A549 (cell line): ENCODE measurements at regions not wholly inside any gene's neighbourhood (a gene's known extent, or its start where the extent isn't known, plus 50 kb on each side); places are given as distances from the start of the nearest gene placed in this dataset.

Experiments
- ATAC-seq, 2 experiments: fragments of 200-7000 bp in 1 of 2; fragments of >200 bp in 1 of 2; cut with Nextera tagmentation in 1 of 2; cut with Tn5 transposase in 1 of 2; 3 replicates each; pipeline versions ENCODE4 v1.8.0 to v1.9.1; 2018 to 2020; ENCODE audit warnings: mild to moderate bottlenecking in 1 of 2, moderate library complexity in 1 of 2
- CTCF ChIA-PET: fragments of 300-600 bp; sonication (Branson Sonifier 250); formaldehyde crosslinking; extraction: SDS; loops from one replicate; lab custom pipeline; 2021; ENCODE audit warnings: antibody characterized with exemption, inconsistent platforms; lab: Yijun Ruan, JAX
- POLR2A ChIA-PET: fragments of 350-600 bp; formaldehyde crosslinking; extraction: SDS; loops from one replicate; lab custom pipeline; 2021; ENCODE audit warnings: antibody characterized with exemption, inconsistent platforms; lab: Yijun Ruan, JAX
- DNase-seq, 2 experiments: peaks; one replicate each; pipeline versions ENCODE4 v3.0.0 to v3.0.0-alpha.2; 2011 to 2016; ENCODE audit warnings: low read depth in 1 of 2, low spot score in 1 of 2
- FAIRE-seq: peaks from 2 replicates; lab custom pipeline; 2011; peaks lifted over from hg19 to GRCh38; lab: Jason Lieb, UNC
- H3K27ac ChIP-seq, 2 experiments: fragments of >200 bp; sonication (Bioruptor Twin); formaldehyde crosslinking; 3 replicates each; pipeline ENCODE4 v1.5.1; 2016 to 2017
- H3K4me1 ChIP-seq: fragments of >200 bp; sonication (Bioruptor Twin); formaldehyde crosslinking; 3 replicates; pipeline ENCODE4 v1.6.1; 2016
- H3K4me2 ChIP-seq: fragments of >200 bp; sonication (Bioruptor Twin); formaldehyde crosslinking; 3 replicates; pipeline ENCODE4 v1.6.1; 2016
- H3K4me3 ChIP-seq: fragments of >200 bp; sonication (Bioruptor Twin); formaldehyde crosslinking; 3 replicates; pipeline ENCODE4 v1.5.1; 2016
- H3K9me3 ChIP-seq: fragments of >200 bp; sonication (Bioruptor Twin); formaldehyde crosslinking; 3 replicates; pipeline ENCODE4 v1.6.1; 2016
- BHLHE40 ChIP-seq: IDR thresholded peaks from 2 replicates; pipeline ENCODE4 v1.6.1; 2012; ENCODE audit warnings: low read depth, low read length, inconsistent platforms
- CHD4 ChIP-seq: fragments of 200-600 bp; sonication (generic); IDR thresholded peaks from 2 replicates; pipeline ENCODE4 v1.6.1; 2016; ENCODE audit warnings: antibody characterized with exemption, mild to moderate bottlenecking, borderline replicate concordance
- CTCF ChIP-seq: fragments of >200 bp; sonication (Bioruptor Twin); formaldehyde crosslinking; IDR thresholded peaks from 3 replicates; pipeline ENCODE4 v1.5.1; 2016
- E2F6 ChIP-seq: IDR thresholded peaks from 2 replicates; pipeline ENCODE4 v1.6.1; 2012; ENCODE audit warnings: low read depth, borderline replicate concordance
- HMGXB4 ChIP-seq: fragments of 250-450 bp; sonication (Bioruptor Pico); IDR thresholded peaks from 2 replicates; pipeline ENCODE4 v1.5.0; 2021; ENCODE audit warnings: mild to moderate bottlenecking, moderate library complexity, borderline replicate concordance
- HOXB5 ChIP-seq: fragments of 250-450 bp; sonication (Bioruptor Pico); IDR thresholded peaks from 2 replicates; pipeline ENCODE4 v1.5.0; 2020; ENCODE audit warnings: mild to moderate bottlenecking, moderate library complexity
- KDM1A ChIP-seq: fragments of 200-600 bp; sonication (generic); IDR thresholded peaks from 2 replicates; pipeline ENCODE4 v1.6.1; 2016; ENCODE audit warnings: low read depth, mild to moderate bottlenecking
- MAFK ChIP-seq: fragments of 450-650 bp; IDR thresholded peaks from 2 replicates; pipeline ENCODE4 v1.6.1; 2014; ENCODE audit not compliant: partially characterized antibody
- MAX ChIP-seq: IDR thresholded peaks from 2 replicates; pipeline ENCODE4 v1.6.1; 2012
- MYC ChIP-seq: IDR thresholded peaks from 2 replicates; pipeline ENCODE4 v1.6.1; 2012; ENCODE audit warnings: mild to moderate bottlenecking, inconsistent platforms, low read length, improper control_type of control experiment, borderline replicate concordance
- NPAS2 ChIP-seq: fragments of 250-450 bp; sonication (Bioruptor Pico); IDR thresholded peaks from 2 replicates; pipeline ENCODE4 v1.8.0; 2022; ENCODE audit warnings: mild to moderate bottlenecking, moderate library complexity, borderline replicate concordance
- POLR2A ChIP-seq: IDR thresholded peaks from 2 replicates; pipeline ENCODE4 v1.6.1; 2012; ENCODE audit warnings: mild to moderate bottlenecking, low read length
- RARB ChIP-seq: fragments of 250-450 bp; sonication (Bioruptor Pico); IDR thresholded peaks from 2 replicates; pipeline ENCODE4 v1.8.0; 2021; ENCODE audit warnings: mild to moderate bottlenecking, moderate library complexity
- REST ChIP-seq: fragments of 200-600 bp; sonication (generic); IDR thresholded peaks from 2 replicates; pipeline ENCODE4 v1.6.1; 2016; ENCODE audit warnings: antibody characterized with exemption, mild to moderate bottlenecking, moderate library complexity
- SMC3 ChIP-seq: fragments of >200 bp; sonication (Bioruptor Twin); formaldehyde crosslinking; IDR thresholded peaks from 3 replicates; pipeline ENCODE4 v1.6.1; 2018; ENCODE audit warnings: inconsistent platforms
- TP53 ChIP-seq: fragments of 250-450 bp; sonication (Bioruptor Pico); IDR thresholded peaks from 2 replicates; pipeline ENCODE4 v1.5.0; 2021; ENCODE audit warnings: mild to moderate bottlenecking, moderate library complexity
- ZSCAN20 ChIP-seq: fragments of 250-450 bp; sonication (Bioruptor Pico); IDR thresholded peaks from 2 replicates; pipeline ENCODE4 v1.8.0; 2022; ENCODE audit warnings: mild to moderate bottlenecking, moderate library complexity
- WGBS: methylation state at CpG from one replicate; pipeline ENCODE4 v1.1.6; 2017; ENCODE audit errors: missing lambda C conversion rate; 5-methylcytosine and 5-hydroxymethylcytosine counted together

GRCh38 chr7:68371985-68372384 lies 1226.3 kb upstream of the AUTS2 start:
- TF ChIP-seq ZSCAN20 (CRISPR knock-in tag) (no peak), SMC3 (no peak), REST (no peak), HOXB5 (CRISPR knock-in tag) (no peak), KDM1A (no peak), CTCF (no peak), BHLHE40 (no peak)
- CTCF ChIA-PET: interaction anchor here (0.6 kb wide), 1 partner anchor 122 kb away, joined by 3 read pairs; no protein-coding TSS in a partner anchor
- DNase-seq: no peak
- WGBS: 42% methylated on average over 7 of the region's 7 CpGs
- no peak overlapping the region for H3K27ac ChIP-seq
- no peak overlapping the region for H3K4me2 ChIP-seq
- no peak for ATAC-seq
- peaks cover 2% of the 10 kb centered on the region; the same call in 1 of the 3 replicates for H3K9me3 ChIP-seq
- no peak overlapping the region for H3K4me3 ChIP-seq
- FAIRE-seq: no peak
- H3K4me1 ChIP-seq: no peaks in the 10 kb centered on the region
- POLR2A ChIA-PET: no interaction called here

GRCh38 chr7:68376131-68376661 lies 1222.1 kb upstream of the AUTS2 start:
- Histone ChIP-seq H3K4me3 (no peak overlapping the region), H3K4me1 (no peaks in the 10 kb centered on the region), H3K27ac (no peak overlapping the region), H3K9me3 (peaks cover 6% of the 10 kb centered on the region; the same call in 2 of the 3 replicates), H3K4me2 (no peak overlapping the region)
- FAIRE-seq (no peak), ATAC-seq (no peak), DNase-seq (no peak)
- TF ChIP-seq HMGXB4 (CRISPR knock-in tag) (no peak), CHD4 (no peak), POLR2A (no peak), RARB (CRISPR knock-in tag) (no peak), MAX (no peak), MYC (no peak), TP53 (CRISPR knock-in tag) (no peak), E2F6 (no peak), MAFK (no peak), NPAS2 (CRISPR knock-in tag) (no peak)
- WGBS: 26% methylated on average over 2 of the region's 2 CpGs
- ChIA-PET CTCF (no interaction called here), POLR2A (no interaction called here)
